GM13976 (cell line): ENCODE measurements at regions not wholly inside any gene's neighbourhood (a gene's known extent, or its start where the extent isn't known, plus 50 kb on each side); places are given as distances from the start of the nearest gene placed in this dataset.

Source experiments
- DNase-seq: peaks from one replicate; pipeline ENCODE4 v3.0.0; 2012; ENCODE audit warnings: low spot score
- in situ Hi-C: fragments of 300-500 bp; cut with MboI; formaldehyde crosslinking; loops from one replicate; pipeline ENCODE4 v1.12.0; 2022; ENCODE audit warnings: low sequenced_read_pairs, mixed read lengths, inconsistent platforms; ENCODE audit not compliant: unreplicated experiment
- TF ChIP-seq, protein P1 (sequence below): IDR thresholded peaks from 2 replicates; pipeline ENCODE4 v1.5.1; 2012; ENCODE audit warnings: borderline replicate concordance, mild to moderate bottlenecking; ENCODE audit not compliant: insufficient read depth; ENCODE audit errors: extremely low read depth, missing control alignments, control extremely low read depth

DNA sequence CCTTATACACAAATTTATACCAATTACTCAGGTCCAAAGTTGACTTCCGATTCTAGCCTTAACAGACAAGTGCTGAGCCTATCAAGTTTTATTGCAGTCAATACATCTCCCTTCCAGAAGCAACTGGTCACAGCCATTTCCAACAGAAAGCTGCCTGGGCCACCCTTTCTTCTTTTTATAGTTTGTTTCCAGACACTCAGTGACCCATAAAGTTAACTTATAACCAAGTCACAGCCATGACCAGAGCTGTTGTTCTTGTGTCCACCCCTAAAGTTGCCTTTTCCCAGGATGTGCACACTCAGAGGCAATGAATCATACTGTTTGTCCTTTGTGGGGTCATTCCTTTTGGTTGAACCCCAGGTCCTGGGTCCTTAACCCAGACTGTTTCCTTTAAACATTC is 89.9 kb downstream of the CD83 start:
- in situ Hi-C loops = loop anchor here (25.0 kb wide), 3 partner anchors 1180 to 1430 kb away; no protein-coding TSS in a partner anchor
- TF ChIP-seq, protein P1, sequence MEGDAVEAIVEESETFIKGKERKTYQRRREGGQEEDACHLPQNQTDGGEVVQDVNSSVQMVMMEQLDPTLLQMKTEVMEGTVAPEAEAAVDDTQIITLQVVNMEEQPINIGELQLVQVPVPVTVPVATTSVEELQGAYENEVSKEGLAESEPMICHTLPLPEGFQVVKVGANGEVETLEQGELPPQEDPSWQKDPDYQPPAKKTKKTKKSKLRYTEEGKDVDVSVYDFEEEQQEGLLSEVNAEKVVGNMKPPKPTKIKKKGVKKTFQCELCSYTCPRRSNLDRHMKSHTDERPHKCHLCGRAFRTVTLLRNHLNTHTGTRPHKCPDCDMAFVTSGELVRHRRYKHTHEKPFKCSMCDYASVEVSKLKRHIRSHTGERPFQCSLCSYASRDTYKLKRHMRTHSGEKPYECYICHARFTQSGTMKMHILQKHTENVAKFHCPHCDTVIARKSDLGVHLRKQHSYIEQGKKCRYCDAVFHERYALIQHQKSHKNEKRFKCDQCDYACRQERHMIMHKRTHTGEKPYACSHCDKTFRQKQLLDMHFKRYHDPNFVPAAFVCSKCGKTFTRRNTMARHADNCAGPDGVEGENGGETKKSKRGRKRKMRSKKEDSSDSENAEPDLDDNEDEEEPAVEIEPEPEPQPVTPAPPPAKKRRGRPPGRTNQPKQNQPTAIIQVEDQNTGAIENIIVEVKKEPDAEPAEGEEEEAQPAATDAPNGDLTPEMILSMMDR = no peak
- DNase-seq = no peak

DNA sequence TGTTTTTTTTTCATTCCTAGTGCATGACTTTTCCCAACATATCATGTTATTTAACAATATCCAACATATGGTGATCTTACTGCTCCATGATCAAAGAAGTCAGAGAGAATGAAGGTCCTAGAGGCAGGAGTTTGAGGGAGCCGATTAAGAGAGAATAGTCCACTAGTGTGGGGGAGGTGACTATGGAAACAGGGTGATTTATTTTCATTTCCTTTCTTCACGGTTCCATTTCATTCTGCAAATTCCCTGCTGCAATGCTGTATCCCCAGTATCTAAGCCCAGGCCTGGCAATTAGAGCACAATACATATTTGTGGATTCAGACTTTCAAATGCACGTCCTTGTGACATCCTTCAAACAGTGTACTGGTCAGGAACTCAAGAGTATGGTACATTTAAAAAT is 91.4 kb downstream of the CD83 start:
- TF ChIP-seq, protein P1 = no peak
- in situ Hi-C loops = loop anchor here (25.0 kb wide), 3 partner anchors 1178 to 1428 kb away; no protein-coding TSS in a partner anchor
- no peak for DNase-seq

DNA sequence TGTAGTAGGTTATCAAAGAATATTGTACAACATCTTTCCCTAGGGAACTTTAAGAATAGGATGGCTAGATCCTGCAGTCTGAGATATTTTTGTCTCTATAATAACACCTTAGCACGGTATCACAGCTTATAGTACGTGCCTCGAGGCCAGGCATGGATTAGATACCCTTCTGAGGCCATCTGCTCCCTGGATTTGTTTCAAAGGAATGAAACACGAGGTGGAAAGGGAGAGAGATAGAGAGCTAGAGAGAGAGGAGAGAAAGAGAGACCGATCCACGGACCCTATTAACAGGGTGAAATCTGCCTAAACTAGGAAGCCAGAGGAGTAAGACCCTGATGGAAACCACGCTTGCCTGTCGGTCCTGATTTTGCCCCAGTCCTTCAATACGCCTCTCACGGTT is 92.5 kb downstream of the CD83 start:
- in situ Hi-C loops = loop anchor here (25.0 kb wide), 3 partner anchors 1177 to 1427 kb away; no protein-coding TSS in a partner anchor
- TF ChIP-seq, protein P1 = no peak
- no peak for DNase-seq

DNA sequence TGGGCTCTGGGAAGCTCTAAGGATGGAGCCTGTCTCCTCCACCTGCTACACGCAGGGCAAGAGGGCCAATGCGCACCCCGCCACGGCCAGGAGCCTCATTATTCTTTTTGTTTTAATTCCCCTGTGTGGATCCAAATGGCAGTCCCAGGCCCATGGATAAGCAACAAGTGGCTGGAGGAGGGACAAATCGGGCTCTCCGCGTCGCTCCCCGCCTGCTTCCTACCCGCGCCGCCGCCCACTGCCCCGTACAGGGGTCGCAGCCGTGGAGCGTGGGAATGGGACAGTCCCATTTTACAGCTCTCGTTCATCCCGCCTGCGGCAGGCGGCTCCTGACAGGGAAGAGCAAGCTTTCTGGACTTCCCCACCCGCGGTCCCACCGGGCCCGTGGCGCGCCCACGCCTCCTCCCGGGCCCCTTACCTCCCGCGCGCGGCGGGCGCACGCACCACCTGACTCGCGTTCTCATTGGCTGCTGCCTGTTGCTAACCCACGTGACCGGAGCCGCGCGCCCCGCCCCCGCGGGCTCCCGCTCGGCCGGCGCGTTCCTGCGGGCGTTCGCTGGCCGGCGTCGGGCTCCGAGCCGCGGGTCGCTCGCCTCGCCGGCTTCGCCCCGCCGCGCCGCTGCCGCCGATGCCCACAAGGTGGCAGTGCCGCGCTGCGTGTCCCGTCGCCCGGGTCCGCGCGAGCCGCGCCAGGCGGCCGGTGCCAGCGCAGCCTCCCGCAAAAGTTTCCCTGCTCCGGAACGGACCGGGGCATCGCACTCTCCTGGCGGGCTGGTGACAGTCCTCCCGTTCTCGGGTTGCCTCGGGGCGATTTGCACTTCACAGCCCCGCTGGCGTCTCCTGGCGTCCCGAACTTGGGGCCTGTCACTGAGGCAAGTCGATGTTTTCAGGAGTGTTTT is 93.3 kb downstream of the CD83 start:
- TF ChIP-seq, protein P1 = peak; percentile 98
- DNase-seq = peak; percentile 98
- in situ Hi-C loops = loop anchor here (25.0 kb wide), 3 partner anchors 1176 to 1426 kb away; no protein-coding TSS in a partner anchor

DNA sequence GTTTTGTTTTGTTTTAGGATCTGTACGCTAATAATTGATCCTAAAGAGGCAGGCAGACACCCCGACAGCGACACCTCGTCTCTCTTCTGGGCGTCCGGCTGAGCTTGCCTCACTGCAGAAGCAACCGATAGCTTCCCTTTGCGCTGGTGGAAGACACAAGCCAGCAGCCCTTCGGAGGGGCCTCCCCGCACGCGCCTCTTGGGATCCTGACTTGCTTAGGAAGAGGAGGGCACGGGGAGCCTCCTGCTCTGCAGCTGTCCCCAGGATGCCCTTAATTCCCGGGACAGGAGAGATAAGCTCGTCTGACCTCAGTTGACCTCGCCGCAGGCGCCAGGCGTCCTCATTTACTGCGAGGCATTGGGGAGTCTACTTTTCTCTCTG is 94.0 kb downstream of the CD83 start:
- DNase-seq = peak; percentile 47
- TF ChIP-seq, protein P1 = no peak
- in situ Hi-C loops = loop anchor here (25.0 kb wide), 3 partner anchors 1176 to 1426 kb away; no protein-coding TSS in a partner anchor

DNA sequence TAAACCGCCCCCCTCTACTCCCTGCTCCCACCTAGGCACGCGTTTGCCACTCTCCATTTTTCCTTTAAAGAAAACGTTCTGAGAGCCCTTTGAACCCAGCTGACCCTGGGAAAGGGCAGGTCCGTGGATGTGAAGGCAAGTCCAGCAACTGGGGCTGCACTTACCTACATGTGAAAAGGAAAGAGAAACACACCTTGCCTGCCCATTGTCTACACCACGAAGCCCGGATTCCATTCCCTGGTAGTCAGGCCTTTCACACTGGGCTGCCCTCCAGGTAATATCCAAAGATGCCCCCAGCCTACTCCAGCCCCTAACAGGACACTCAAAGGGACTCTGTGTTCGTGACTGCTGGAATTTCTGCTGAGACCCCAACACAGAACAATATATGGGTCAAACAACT is 94.4 kb downstream of the CD83 start:
- TF ChIP-seq, protein P1 = no peak
- no peak for DNase-seq
- in situ Hi-C loops = loop anchor here (25.0 kb wide), 3 partner anchors 1175 to 1425 kb away; no protein-coding TSS in a partner anchor
